MM.1S (cell line): ENCODE measurements at regions not wholly inside any gene's neighbourhood (a gene's known extent, or its start where the extent isn't known, plus 50 kb on each side); places are given as distances from the start of the nearest gene placed in this dataset.

Source experiments
- DNase-seq: peaks from one replicate; pipeline ENCODE4 v3.0.0-alpha.2; 2015
- H2AFZ ChIP-seq: fragments of 300-600 bp; sonication (generic); 2 replicates; pipeline ENCODE4 v1.6.0; 2016; ENCODE audit warnings: antibody characterized with exemption, low read length
- H3F3A ChIP-seq: fragments of 300-600 bp; sonication (generic); 2 replicates; pipeline ENCODE4 v1.6.1; 2016; ENCODE audit warnings: mild to moderate bottlenecking, antibody characterized with exemption, low read length, moderate library complexity, mixed read lengths; ENCODE audit not compliant: insufficient read depth
- H3K27ac ChIP-seq: fragments of 300-600 bp; sonication (generic); 2 replicates; pipeline ENCODE4 v1.5.1; 2016; ENCODE audit warnings: mild to moderate bottlenecking, low read length
- H3K27me3 ChIP-seq: fragments of 300-600 bp; sonication (generic); replicated peaks from 2 replicates; pipeline ENCODE4 v1.6.0; 2016; ENCODE audit warnings: low read length; ENCODE audit not compliant: insufficient read depth
- H3K36me3 ChIP-seq: fragments of 300-600 bp; sonication (generic); replicated peaks from 2 replicates; pipeline ENCODE4 v1.6.1; 2016; ENCODE audit warnings: mild to moderate bottlenecking, low read length, mixed read lengths; ENCODE audit not compliant: insufficient read depth
- H3K4me1 ChIP-seq: fragments of 300-600 bp; sonication (generic); 2 replicates; pipeline ENCODE4 v1.6.1; 2016; ENCODE audit warnings: low read length, mixed read lengths
- H3K4me2 ChIP-seq: fragments of 300-600 bp; sonication (generic); 2 replicates; pipeline ENCODE4 v1.6.0; 2016; ENCODE audit warnings: low read depth, low read length
- H3K4me3 ChIP-seq: fragments of 300-600 bp; sonication (generic); 2 replicates; pipeline ENCODE4 v1.5.1; 2016; ENCODE audit warnings: low read length, mixed read lengths
- H3K79me2 ChIP-seq: fragments of 300-600 bp; sonication (generic); 2 replicates; pipeline ENCODE4 v1.6.1; 2016; ENCODE audit warnings: mixed run types, low read length, mixed read lengths
- H3K9ac ChIP-seq: fragments of 300-600 bp; sonication (generic); 2 replicates; pipeline ENCODE4 v1.6.1; 2016; ENCODE audit warnings: low read length, mixed read lengths
- H3K9me2 ChIP-seq: fragments of 300-600 bp; sonication (generic); replicated peaks from 2 replicates; pipeline ENCODE4 v1.6.1; 2016; ENCODE audit warnings: mild to moderate bottlenecking, low read length, mixed read lengths; ENCODE audit not compliant: insufficient read depth
- H3K9me3 ChIP-seq: fragments of 300-600 bp; sonication (generic); replicated peaks from 2 replicates; pipeline ENCODE4 v1.6.1; 2016; ENCODE audit warnings: mild to moderate bottlenecking, low read length, mixed read lengths; ENCODE audit not compliant: insufficient read depth
- H4K20me1 ChIP-seq: fragments of 300-600 bp; sonication (generic); 2 replicates; pipeline ENCODE4 v1.6.1; 2016; ENCODE audit warnings: mild to moderate bottlenecking, low read length, moderate library complexity, mixed read lengths; ENCODE audit not compliant: insufficient read depth
- CTCF ChIP-seq: fragments of 300-600 bp; sonication (generic); IDR thresholded peaks from 2 replicates; pipeline ENCODE4 v1.5.1; 2016; ENCODE audit warnings: antibody characterized with exemption, low read length, mixed read lengths
- EZH2 ChIP-seq: fragments of 300-600 bp; sonication (generic); optimal IDR thresholded peaks from 2 replicates; pipeline ENCODE3; 2017; ENCODE audit warnings: low read depth, mild to moderate bottlenecking, antibody characterized with exemption, low read length, mixed read lengths
- EZH2phosphoT487 ChIP-seq: fragments of 300-600 bp; sonication (generic); IDR thresholded peaks from 2 replicates; pipeline ENCODE4 v1.6.1; 2018; ENCODE audit warnings: antibody characterized with exemption, low read length

GRCh38 chr7:85561706-85562105 lies 374.9 kb upstream of the SEMA3D start:
- H3K9me3 ChIP-seq, result no peaks in the 10 kb centered on the region
- H3K9ac ChIP-seq, result no peak overlapping the region
- H3K79me2 ChIP-seq, result no peaks in the 10 kb centered on the region
- H3K4me2 ChIP-seq, result no peak overlapping the region
- no peak overlapping the region for H3K27ac ChIP-seq
- no peak overlapping the region for H3K4me3 ChIP-seq
- no peaks in the 10 kb centered on the region for H3K9me2 ChIP-seq
- no peaks in the 10 kb centered on the region for H4K20me1 ChIP-seq
- TF ChIP-seq EZH2phosphoT487, result no peak
- DNase-seq, result no peak
- H2AFZ ChIP-seq, result no peak overlapping the region
- no peaks in the 10 kb centered on the region for H3F3A ChIP-seq
- H3K4me1 ChIP-seq, result no peaks in the 10 kb centered on the region
- H3K27me3 ChIP-seq, result no peaks in the 10 kb centered on the region
- H3K36me3 ChIP-seq, result no peaks in the 10 kb centered on the region

- Histone ChIP-seq H3K9me2 (no peaks in the 10 kb centered on the region), H4K20me1 (no peaks in the 10 kb centered on the region), H3K36me3 (no peaks in the 10 kb centered on the region), H3F3A (no peaks in the 10 kb centered on the region), H2AFZ (no peak overlapping the region), H3K4me3 (no peak overlapping the region), H3K4me2 (no peak overlapping the region), H3K9me3 (no peaks in the 10 kb centered on the region), H3K9ac (no peak overlapping the region), H3K79me2 (no peaks in the 10 kb centered on the region), H3K4me1 (no peaks in the 10 kb centered on the region), H3K27ac (no peak overlapping the region), H3K27me3 (no peaks in the 10 kb centered on the region)
- peak; percentile 70 for DNase-seq
- TF ChIP-seq EZH2 (no peak), CTCF (peak; percentile 79), EZH2phosphoT487 (no peak)
Measured at GRCh38 chr7:85554236-85555178, 367.7 kb upstream of the SEMA3D start.

- DNase-seq, result no peak
- H3K4me1 ChIP-seq, result no peaks in the 10 kb centered on the region
- no peak overlapping the region for H2AFZ ChIP-seq
- H3K4me3 ChIP-seq, result no peak overlapping the region
- H3K27ac ChIP-seq, result no peak overlapping the region
- no peaks in the 10 kb centered on the region for H4K20me1 ChIP-seq
- H3K27me3 ChIP-seq, result no peaks in the 10 kb centered on the region
- H3K9ac ChIP-seq, result no peak overlapping the region
- TF ChIP-seq EZH2phosphoT487 (no peak), CTCF (no peak), EZH2 (no peak)
- H3K4me2 ChIP-seq, result no peak overlapping the region
- no peaks in the 10 kb centered on the region for H3F3A ChIP-seq
- no peaks in the 10 kb centered on the region for H3K9me2 ChIP-seq
- H3K79me2 ChIP-seq, result no peaks in the 10 kb centered on the region
- H3K9me3 ChIP-seq, result no peaks in the 10 kb centered on the region
- no peaks in the 10 kb centered on the region for H3K36me3 ChIP-seq
Measured at GRCh38 chr7:85535974-85536729, 349.3 kb upstream of the SEMA3D start.
